ENCODE measurements at regions not wholly inside any gene's neighbourhood (a gene's known extent, or its start where the extent isn't known, plus 50 kb on each side); places are given as distances from the start of the nearest gene placed in this dataset.

DNA sequence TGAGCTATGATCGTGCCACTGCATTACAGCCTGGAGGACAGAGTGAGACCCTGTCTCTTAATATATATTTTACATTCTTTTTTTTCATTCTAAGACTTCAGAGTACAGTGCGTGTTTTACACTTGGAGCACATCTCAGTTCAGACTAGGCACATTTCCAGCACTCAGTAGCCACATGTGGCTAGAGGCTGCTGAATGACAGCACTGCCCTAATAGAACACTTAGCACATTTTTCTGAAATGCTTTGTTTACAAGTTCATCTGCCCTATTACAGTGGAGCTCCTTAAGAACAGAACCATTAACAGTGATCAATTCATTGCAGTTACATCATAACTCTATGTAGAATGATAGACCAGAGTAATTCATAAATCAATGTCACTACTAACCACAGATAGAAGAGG is 138.1 kb downstream of the SUCLG1 start:
- no peaks in the 10 kb centered on the region for H3K4me1 ChIP-seq
- DNase-seq (ENCODE audit: low read depth in 1 of 2, low spot score in 1 of 2) (no peak), FAIRE-seq (no peak), ATAC-seq (no peak)
- no peak overlapping the region for H3K4me2 ChIP-seq
- H3K27ac ChIP-seq: no peak overlapping the region
- POLR2A ChIA-PET: no interaction called here
- no peak overlapping the region for H3K4me3 ChIP-seq
- WGBS (ENCODE audit: missing lambda C conversion rate): 10% methylated on average over 2 of the region's 2 CpGs
- CTCF ChIA-PET: interaction anchor here (1.2 kb wide), 1 partner anchor 18 kb away, joined by 3 read pairs; no protein-coding TSS in a partner anchor
- H3K9me3 ChIP-seq: no peaks in the 10 kb centered on the region
- TF ChIP-seq, protein P1, sequence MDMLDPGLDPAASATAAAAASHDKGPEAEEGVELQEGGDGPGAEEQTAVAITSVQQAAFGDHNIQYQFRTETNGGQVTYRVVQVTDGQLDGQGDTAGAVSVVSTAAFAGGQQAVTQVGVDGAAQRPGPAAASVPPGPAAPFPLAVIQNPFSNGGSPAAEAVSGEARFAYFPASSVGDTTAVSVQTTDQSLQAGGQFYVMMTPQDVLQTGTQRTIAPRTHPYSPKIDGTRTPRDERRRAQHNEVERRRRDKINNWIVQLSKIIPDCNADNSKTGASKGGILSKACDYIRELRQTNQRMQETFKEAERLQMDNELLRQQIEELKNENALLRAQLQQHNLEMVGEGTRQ (IDR thresholded peaks at IDR 0.05): no peak
- TF ChIP-seq HOXA7 (CRISPR knock-in tag; IDR thresholded peaks at IDR 0.05): no peak
- no peak for TF ChIP-seq MYC (IDR thresholded peaks at IDR 0.05; ENCODE audit: borderline replicate concordance, low read length)
- TF ChIP-seq, protein P2, sequence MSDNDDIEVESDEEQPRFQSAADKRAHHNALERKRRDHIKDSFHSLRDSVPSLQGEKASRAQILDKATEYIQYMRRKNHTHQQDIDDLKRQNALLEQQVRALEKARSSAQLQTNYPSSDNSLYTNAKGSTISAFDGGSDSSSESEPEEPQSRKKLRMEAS (IDR thresholded peaks at IDR 0.05): no peak
- no peak for TF ChIP-seq ZNF302 (CRISPR knock-in tag; IDR thresholded peaks at IDR 0.05)
- no peak for TF ChIP-seq KDM1A (IDR thresholded peaks at IDR 0.05; ENCODE audit: low read depth)
- no peak for TF ChIP-seq CHD4 (IDR thresholded peaks at IDR 0.05; ENCODE audit: borderline replicate concordance)
- TF ChIP-seq POLR2AphosphoS2 (conservative IDR thresholded peaks at IDR 0.05; ENCODE audit: low read length): no peak
- no peak for TF ChIP-seq BHLHE40 (IDR thresholded peaks at IDR 0.05; ENCODE audit: low read depth, low read length)
- TF ChIP-seq CBX2 (IDR thresholded peaks at IDR 0.05; ENCODE audit: borderline replicate concordance, low read depth): no peak

DNA sequence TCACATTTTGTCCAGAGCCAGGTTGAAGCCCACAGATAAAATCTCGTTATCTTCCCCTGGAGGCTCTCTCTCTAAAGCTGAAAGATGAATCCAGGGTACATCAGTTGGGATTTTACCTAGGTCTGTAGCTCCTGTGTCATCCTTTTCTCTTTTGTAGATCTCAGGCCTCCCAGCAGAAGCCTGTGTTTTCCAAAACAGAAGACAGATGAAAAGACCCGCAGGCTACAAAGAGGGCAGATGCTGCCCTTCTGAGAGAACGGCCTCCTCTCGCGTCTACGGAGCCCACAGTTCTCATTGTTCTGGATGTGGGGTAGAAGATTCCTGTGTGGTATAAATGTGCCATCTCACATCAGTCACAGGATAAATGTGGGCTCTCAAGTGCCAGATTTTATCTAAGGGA is 139.5 kb downstream of the SUCLG1 start:
- TF ChIP-seq NR3C1 (IDR thresholded peaks at IDR 0.05) (no peak), ZSCAN20 (CRISPR knock-in tag; IDR thresholded peaks at IDR 0.05) (no peak)
- TF ChIP-seq, protein P1 (IDR thresholded peaks at IDR 0.05): no peak
- TF ChIP-seq, protein P3, sequence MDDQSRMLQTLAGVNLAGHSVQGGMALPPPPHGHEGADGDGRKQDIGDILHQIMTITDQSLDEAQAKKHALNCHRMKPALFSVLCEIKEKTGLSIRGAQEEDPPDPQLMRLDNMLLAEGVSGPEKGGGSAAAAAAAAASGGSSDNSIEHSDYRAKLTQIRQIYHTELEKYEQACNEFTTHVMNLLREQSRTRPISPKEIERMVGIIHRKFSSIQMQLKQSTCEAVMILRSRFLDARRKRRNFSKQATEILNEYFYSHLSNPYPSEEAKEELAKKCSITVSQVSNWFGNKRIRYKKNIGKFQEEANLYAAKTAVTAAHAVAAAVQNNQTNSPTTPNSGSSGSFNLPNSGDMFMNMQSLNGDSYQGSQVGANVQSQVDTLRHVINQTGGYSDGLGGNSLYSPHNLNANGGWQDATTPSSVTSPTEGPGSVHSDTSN (IDR thresholded peaks at IDR 0.05): no peak
- TF ChIP-seq, protein P4, sequence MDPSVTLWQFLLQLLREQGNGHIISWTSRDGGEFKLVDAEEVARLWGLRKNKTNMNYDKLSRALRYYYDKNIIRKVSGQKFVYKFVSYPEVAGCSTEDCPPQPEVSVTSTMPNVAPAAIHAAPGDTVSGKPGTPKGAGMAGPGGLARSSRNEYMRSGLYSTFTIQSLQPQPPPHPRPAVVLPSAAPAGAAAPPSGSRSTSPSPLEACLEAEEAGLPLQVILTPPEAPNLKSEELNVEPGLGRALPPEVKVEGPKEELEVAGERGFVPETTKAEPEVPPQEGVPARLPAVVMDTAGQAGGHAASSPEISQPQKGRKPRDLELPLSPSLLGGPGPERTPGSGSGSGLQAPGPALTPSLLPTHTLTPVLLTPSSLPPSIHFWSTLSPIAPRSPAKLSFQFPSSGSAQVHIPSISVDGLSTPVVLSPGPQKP (IDR thresholded peaks at IDR 0.05; ENCODE audit: low read depth, low read length): no peak
- no peaks in the 10 kb centered on the region for H3K9me3 ChIP-seq
- no peak overlapping the region for H3K4me2 ChIP-seq
- 43% methylated on average over 6 of the region's 6 CpGs for WGBS (ENCODE audit: missing lambda C conversion rate)
- ChIA-PET CTCF (interaction anchor here (1.5 kb wide), 1 partner anchor 9 kb away, joined by 4 read pairs; no protein-coding TSS in a partner anchor), POLR2A (no interaction called here)
- no peak overlapping the region for H3K4me3 ChIP-seq
- H3K27ac ChIP-seq: no peak overlapping the region
- H3K4me1 ChIP-seq: no peaks in the 10 kb centered on the region
- FAIRE-seq (no peak), ATAC-seq (no peak), DNase-seq (ENCODE audit: low read depth in 1 of 2, low spot score in 1 of 2) (no peak)

DNA sequence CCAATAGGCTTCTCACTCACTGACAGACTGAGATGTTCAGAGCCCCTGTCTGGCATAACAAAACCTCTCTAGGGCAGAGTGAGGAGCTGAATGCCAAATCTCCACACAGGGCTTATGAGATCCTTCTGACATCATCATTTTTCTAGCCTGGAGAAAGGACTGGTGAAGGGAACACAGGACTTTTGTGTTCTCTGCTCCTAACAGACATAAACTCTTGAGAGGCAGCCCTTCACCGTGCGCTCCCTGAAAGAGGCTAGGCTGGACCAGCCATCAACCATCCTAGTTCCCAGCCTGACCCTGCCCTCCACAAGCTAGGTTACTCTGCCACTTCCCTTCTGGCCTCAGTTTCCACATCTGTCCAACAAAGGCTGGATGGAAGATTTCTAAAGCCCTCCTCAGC is 141.9 kb downstream of the SUCLG1 start:
- H3K27ac ChIP-seq: no peak overlapping the region
- ChIA-PET POLR2A (no interaction called here), CTCF (interaction anchor here (1.0 to 5.8 kb wide), 5 partner anchors 8 to 314 kb away, joined by 4 to 58 read pairs (median 5); no protein-coding TSS in a partner anchor)
- no peak overlapping the region for H3K4me2 ChIP-seq
- no peak for DNase-seq (ENCODE audit: low read depth in 1 of 2, low spot score in 1 of 2)
- H3K9me3 ChIP-seq: no peaks in the 10 kb centered on the region
- no peak for ATAC-seq
- H3K4me1 ChIP-seq: no peaks in the 10 kb centered on the region
- WGBS (ENCODE audit: missing lambda C conversion rate): 59% methylated on average over 2 of the region's 2 CpGs
- no peak overlapping the region for H3K4me3 ChIP-seq
- no peak for FAIRE-seq
- TF ChIP-seq RFX5 (IDR thresholded peaks at IDR 0.05) (no peak), HEYL (CRISPR knock-in tag; IDR thresholded peaks at IDR 0.05) (no peak), CBX2 (IDR thresholded peaks at IDR 0.05; ENCODE audit: borderline replicate concordance, low read depth) (no peak), RCOR1 (IDR thresholded peaks at IDR 0.05; ENCODE audit: low read depth, low read length) (no peak), CBX8 (IDR thresholded peaks at IDR 0.05) (no peak), EHMT2 (IDR thresholded peaks at IDR 0.05; ENCODE audit: low read depth) (no peak), ZNF302 (CRISPR knock-in tag; IDR thresholded peaks at IDR 0.05) (no peak), RAD21 (conservative IDR thresholded peaks at IDR 0.05 in 1 of 2, IDR thresholded peaks at IDR 0.05 in 1 of 2) (no peak), GATA3 (IDR thresholded peaks at IDR 0.05; ENCODE audit: borderline replicate concordance) (no peak), KDM5A (IDR thresholded peaks at IDR 0.05) (no peak), TP53 (CRISPR knock-in tag; IDR thresholded peaks at IDR 0.05) (no peak), FOSB (CRISPR knock-in tag; IDR thresholded peaks at IDR 0.05) (no peak), RARB (CRISPR knock-in tag; IDR thresholded peaks at IDR 0.05) (no peak), JUNB (IDR thresholded peaks at IDR 0.05) (no peak)
- TF ChIP-seq, protein P1 (IDR thresholded peaks at IDR 0.05): no peak
- TF ChIP-seq, protein P5, sequence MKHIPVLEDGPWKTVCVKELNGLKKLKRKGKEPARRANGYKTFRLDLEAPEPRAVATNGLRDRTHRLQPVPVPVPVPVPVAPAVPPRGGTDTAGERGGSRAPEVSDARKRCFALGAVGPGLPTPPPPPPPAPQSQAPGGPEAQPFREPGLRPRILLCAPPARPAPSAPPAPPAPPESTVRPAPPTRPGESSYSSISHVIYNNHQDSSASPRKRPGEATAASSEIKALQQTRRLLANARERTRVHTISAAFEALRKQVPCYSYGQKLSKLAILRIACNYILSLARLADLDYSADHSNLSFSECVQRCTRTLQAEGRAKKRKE (CRISPR knock-in tag; IDR thresholded peaks at IDR 0.05; ENCODE audit: low read depth): no peak
- TF ChIP-seq, protein P6, sequence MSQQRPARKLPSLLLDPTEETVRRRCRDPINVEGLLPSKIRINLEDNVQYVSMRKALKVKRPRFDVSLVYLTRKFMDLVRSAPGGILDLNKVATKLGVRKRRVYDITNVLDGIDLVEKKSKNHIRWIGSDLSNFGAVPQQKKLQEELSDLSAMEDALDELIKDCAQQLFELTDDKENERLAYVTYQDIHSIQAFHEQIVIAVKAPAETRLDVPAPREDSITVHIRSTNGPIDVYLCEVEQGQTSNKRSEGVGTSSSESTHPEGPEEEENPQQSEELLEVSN (IDR thresholded peaks at IDR 0.05; ENCODE audit: borderline replicate concordance, low read depth): no peak
